NCI-H460 (cell line): ENCODE measurements at regions not wholly inside any gene's neighbourhood (a gene's known extent, or its start where the extent isn't known, plus 50 kb on each side); places are given as distances from the start of the nearest gene placed in this dataset.
"Not testable (repeated sequence)": the region's sequence is repeated elsewhere in the genome, so short reads cannot be mapped to it uniquely, and the experiment has no call there.

ENCODE experiments used
- DNase-seq: peaks from one replicate; pipeline ENCODE4 v3.0.0-alpha.2; 2016; ENCODE audit warnings: low read depth; ENCODE audit errors: extremely low read depth

- no peak for DNase-seq
These were observed 128.2 kb upstream of the RASEF start for GRCh38 chr9:83191154-83191553.

GRCh38 chr9:83189026-83189425 is 126.1 kb upstream of the RASEF start:
- DNase-seq, result not testable (repeated sequence)

GRCh38 chr9:83188277-83188676 is 125.3 kb upstream of the RASEF start:
- DNase-seq, result peak; percentile 8

GRCh38 chr9:83186155-83186737 is 123.3 kb upstream of the RASEF start:
- no peak for DNase-seq

- no peak for DNase-seq
These were observed 122.7 kb upstream of the RASEF start for GRCh38 chr9:83185488-83186154.

GRCh38 chr9:83183621-83184020 is 120.7 kb upstream of the RASEF start:
- DNase-seq, result no peak

- no peak for DNase-seq
These were observed 119.1 kb upstream of the RASEF start for GRCh38 chr9:83182071-83182470.

GRCh38 chr9:83178717-83179116 is 115.8 kb upstream of the RASEF start:
- no peak for DNase-seq

GRCh38 chr9:83177747-83178146 is 114.8 kb upstream of the RASEF start:
- DNase-seq, result no peak

GRCh38 chr9:83167126-83167525 is 104.2 kb upstream of the RASEF start:
- DNase-seq, result no peak

GRCh38 chr9:83166372-83166771 is 103.4 kb upstream of the RASEF start:
- DNase-seq, result no peak

- DNase-seq, result no peak
These were observed 92.8 kb upstream of the RASEF start for GRCh38 chr9:83155733-83156132.

GRCh38 chr9:83154821-83155220 is 91.9 kb upstream of the RASEF start:
- peak; percentile 8 for DNase-seq

GRCh38 chr9:83154087-83154736 is 91.3 kb upstream of the RASEF start:
- peak; percentile 19 for DNase-seq

- no peak for DNase-seq
These were observed 90.1 kb upstream of the RASEF start for GRCh38 chr9:83153030-83153429.

GRCh38 chr9:83151627-83152137 is 88.7 kb upstream of the RASEF start:
- no peak for DNase-seq

GRCh38 chr9:83147315-83148149 is 84.6 kb upstream of the RASEF start:
- DNase-seq, result no peak

- no peak for DNase-seq
These were observed 83.4 kb upstream of the RASEF start for GRCh38 chr9:83146325-83146724.

- DNase-seq, result no peak
These were observed 81.5 kb upstream of the RASEF start for GRCh38 chr9:83144492-83144891.

GRCh38 chr9:83142389-83142788 is 79.4 kb upstream of the RASEF start:
- DNase-seq, result no peak

GRCh38 chr9:83141887-83142286 is 78.9 kb upstream of the RASEF start:
- no peak for DNase-seq
